Ramos (cell line): ENCODE measurements at regions not wholly inside any gene's neighbourhood (a gene's known extent, or its start where the extent isn't known, plus 50 kb on each side); places are given as distances from the start of the nearest gene placed in this dataset.

Experiments used
- in situ Hi-C: fragments of 300-500 bp; cut with MboI; formaldehyde crosslinking; loops from one replicate; pipeline ENCODE4 v1.14.3; 2022; ENCODE audit warnings: low sequenced_read_pairs; ENCODE audit not compliant: unreplicated experiment

GRCh38 chr1:47549532-47549931 is 111.7 kb downstream of the FOXD2 start:
- in situ Hi-C loops = no loop called here

- in situ Hi-C loops = no loop called here
Measured at GRCh38 chr1:47550929-47551328, 113.1 kb downstream of the FOXD2 start.

DNA sequence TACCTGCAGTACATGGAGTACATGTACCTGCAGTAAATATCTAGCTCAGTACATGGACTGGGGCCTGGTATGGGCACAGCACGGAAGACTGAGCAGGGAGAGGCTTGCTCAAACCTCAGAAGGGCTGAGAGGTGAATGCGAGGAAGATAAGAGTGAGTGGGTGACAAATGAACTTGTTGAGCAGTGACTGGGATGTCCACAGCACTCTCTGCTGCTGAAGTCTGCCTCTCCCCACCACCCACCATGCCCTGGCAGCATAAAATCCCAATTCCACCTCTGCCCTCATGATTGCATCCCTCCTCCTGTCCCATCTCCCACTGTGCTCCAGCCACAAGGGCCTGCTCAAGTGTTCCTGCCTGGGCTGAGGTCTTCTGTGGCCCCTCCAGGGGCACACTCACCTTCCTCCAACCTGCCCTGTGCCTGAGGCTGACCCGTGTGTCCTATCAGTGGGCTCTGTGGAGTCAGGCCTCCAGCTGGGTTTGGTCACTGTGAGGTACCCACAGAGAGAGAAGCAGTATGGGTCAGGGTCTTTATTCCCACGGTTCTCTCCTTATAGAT is 114.2 kb downstream of the FOXD2 start:
- in situ Hi-C loops = no loop called here

DNA sequence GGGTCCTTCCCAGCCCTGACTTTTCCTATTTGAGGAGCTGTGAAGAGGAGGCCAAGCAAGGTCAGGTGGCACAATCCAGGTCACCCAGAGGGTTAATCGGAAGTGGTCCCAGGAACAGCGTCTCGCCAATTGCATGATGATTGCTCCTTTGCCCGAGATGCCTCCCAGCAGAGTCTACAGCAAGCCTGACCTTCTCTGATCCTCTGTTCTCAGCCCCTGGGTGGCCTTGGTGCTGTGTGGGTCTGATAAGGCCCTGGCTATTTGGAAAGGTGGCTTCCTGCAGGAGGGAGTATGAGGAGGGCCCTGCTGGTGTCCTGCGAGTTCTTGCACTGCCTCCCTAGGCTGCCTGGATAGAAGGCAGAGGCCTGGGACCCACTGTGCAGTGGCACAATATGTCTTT is 116.2 kb downstream of the FOXD2 start:
- in situ Hi-C loops = no loop called here

GRCh38 chr1:47554901-47555300 is 117.1 kb downstream of the FOXD2 start:
- in situ Hi-C loops = no loop called here

GRCh38 chr1:47555306-47555705 is 117.5 kb downstream of the FOXD2 start:
- in situ Hi-C loops = no loop called here

GRCh38 chr1:47555841-47556560 is 118.2 kb downstream of the FOXD2 start:
- in situ Hi-C loops = no loop called here

- in situ Hi-C loops = no loop called here
Measured at GRCh38 chr1:47557066-47557465, 119.2 kb downstream of the FOXD2 start.

- in situ Hi-C loops = no loop called here
Measured at GRCh38 chr1:47558601-47559593, 121.1 kb downstream of the FOXD2 start.

DNA sequence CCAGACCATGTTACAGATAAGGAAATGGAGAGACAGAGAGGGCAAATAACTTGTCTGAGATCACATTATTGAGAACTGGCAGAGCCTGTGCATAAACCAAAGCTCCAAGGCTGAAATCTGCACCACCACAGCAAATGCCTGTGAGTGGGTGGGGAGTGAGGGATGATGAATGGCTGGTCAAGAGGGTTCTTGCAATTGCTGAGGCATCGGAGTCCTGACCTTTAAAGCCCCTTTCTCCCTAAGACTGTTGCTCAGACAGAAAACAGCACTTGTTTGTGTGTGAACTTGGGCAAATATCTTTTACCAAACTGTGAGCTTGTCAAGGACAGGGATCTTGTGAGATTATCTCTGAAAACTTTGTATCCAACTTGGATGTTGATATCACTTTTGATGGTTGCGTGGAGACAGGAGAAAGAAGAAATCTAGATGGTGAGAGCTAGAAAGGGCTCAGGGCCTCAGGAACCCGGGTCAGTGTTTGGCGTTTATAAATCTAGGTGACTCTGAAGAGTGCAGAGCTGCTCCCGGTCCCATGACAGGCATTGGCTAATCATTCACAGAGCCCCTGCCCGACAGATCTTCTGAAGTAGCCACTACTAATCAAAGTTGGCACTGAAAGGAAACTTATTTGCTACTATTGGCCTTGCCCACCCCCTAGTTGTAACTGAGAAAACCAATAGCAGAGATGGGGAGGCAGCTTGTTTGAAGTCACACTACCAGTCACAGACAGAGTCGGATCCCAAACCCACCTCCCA is 122.3 kb downstream of the FOXD2 start:
- in situ Hi-C loops = no loop called here

- in situ Hi-C loops = no loop called here
Measured at GRCh38 chr1:47561523-47562007, 123.7 kb downstream of the FOXD2 start.

- in situ Hi-C loops = no loop called here
Measured at GRCh38 chr1:47562147-47562546, 124.3 kb downstream of the FOXD2 start.

- in situ Hi-C loops = no loop called here
Measured at GRCh38 chr1:47562799-47563198, 125.0 kb downstream of the FOXD2 start.

GRCh38 chr1:47563201-47563600 is 125.4 kb downstream of the FOXD2 start:
- in situ Hi-C loops = no loop called here

DNA sequence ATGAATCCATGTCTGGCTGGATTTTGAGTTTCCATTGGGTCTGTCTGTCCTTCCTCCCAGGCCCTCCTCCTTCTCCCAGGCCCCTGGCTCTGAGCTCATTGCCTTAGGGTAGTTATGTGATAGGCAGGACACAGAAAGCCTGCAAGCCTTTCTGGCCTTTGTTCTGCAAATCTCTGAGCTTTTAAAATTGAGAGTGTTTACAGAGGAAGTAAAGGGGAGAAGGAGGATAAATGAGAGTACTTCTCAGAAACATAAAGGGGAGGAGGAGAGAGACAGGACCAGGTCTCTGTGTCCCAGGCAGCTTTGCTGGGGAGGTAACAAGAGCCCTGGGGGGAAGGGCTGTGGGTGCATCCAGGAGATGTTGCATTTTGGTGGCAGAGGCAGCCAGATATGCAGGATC is 126.7 kb downstream of the FOXD2 start:
- in situ Hi-C loops = no loop called here

DNA sequence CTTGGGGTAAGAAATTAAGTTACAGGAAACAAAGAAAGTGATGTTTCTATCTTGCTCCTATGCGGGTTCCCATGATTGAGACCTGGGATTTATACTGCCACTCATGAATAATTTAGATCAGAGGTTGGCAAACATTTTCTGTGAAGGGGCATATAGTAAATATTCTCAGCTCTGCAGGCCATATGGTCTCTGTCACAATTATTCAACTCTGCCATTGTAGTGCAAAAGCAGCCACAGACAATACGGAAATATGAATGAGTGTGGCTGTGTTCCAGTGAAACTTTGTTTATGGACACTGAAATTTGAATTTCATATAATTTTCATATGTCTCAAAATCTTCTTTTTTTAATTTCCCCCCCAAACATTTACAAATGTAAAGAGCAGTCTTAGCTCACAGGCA is 127.2 kb downstream of the FOXD2 start:
- in situ Hi-C loops = no loop called here

- in situ Hi-C loops = no loop called here
Measured at GRCh38 chr1:47565676-47566075, 127.8 kb downstream of the FOXD2 start.

DNA sequence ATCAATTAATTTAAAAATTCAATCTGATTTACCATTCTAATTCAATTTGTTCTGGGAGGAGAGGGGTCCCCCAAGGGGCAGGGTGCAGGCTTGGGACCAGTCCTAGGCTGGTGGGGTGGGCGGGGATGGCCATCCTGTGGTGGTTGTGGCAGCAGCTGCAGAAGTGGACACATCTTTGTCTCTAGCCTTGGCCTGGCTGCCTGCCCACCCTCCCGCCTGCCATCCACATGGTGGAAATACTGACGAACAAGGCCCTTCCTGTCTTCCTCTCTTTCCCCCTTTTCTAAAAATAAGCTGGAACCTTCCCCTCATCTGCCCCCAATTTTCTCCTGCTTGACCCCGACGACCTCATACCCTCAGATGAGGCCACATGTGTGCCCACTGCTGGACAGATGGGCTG is 130.9 kb downstream of the FOXD2 start:
- in situ Hi-C loops = no loop called here

DNA sequence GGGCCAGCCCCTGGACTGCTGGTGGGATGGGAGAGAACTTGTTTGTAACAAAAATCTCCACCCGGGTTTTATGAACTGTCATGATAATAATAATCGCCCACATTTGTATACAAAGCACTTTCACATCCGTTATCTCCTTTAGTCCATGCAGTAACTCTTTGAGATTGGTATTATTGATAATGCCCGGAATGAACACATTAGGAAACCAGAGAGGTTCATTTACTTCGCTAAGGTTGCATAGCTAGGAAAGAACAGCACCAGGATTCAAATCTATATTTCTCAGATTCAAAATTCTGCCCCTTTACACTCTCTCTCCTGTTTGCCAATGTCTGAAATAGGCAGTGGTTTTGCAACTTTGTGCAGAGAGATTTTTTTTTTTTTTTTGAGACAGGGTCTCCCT is 131.4 kb downstream of the FOXD2 start:
- in situ Hi-C loops = no loop called here
